ENCODE measurements at regions not wholly inside any gene's neighbourhood (a gene's known extent, or its start where the extent isn't known, plus 50 kb on each side); places are given as distances from the start of the nearest gene placed in this dataset.
"Not testable (repeated sequence)": the region's sequence is repeated elsewhere in the genome, so short reads cannot be mapped to it uniquely, and the experiment has no call there.

GRCh38 chr2:13515254-13515653, 798.5 kb downstream of the TRIB2 start:
- DNase-seq (ENCODE audit: low read depth in 1 of 2, low spot score in 1 of 2): no peak

DNA sequence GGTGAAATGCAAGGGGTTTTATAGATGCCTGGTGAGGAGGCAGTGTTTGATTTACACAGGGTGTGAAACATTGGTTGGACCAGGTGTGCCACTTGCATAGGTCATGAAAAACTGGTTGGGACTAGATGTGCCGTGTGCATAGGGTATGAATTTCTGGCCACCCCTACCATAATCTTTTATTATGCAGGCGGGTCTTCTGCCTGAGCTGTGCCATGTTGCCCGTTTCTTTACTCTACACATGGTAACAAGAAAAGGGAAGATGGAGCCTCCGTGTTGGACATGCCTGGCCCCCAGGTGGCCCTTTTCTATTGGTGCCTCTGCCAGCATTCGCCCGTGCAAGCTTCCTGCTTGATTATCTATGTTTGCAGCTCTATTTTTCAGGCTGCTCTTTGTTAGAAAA, 805.4 kb downstream of the TRIB2 start:
- no peak for DNase-seq (ENCODE audit: low read depth in 1 of 2, low spot score in 1 of 2)

GRCh38 chr2:13522917-13523821, 806.4 kb downstream of the TRIB2 start:
- no peak for DNase-seq (ENCODE audit: low read depth in 1 of 2, low spot score in 1 of 2)

- no peak for DNase-seq (ENCODE audit: low read depth in 1 of 2, low spot score in 1 of 2)
Observed at GRCh38 chr2:13524492-13524891, 807.8 kb downstream of the TRIB2 start.

DNA sequence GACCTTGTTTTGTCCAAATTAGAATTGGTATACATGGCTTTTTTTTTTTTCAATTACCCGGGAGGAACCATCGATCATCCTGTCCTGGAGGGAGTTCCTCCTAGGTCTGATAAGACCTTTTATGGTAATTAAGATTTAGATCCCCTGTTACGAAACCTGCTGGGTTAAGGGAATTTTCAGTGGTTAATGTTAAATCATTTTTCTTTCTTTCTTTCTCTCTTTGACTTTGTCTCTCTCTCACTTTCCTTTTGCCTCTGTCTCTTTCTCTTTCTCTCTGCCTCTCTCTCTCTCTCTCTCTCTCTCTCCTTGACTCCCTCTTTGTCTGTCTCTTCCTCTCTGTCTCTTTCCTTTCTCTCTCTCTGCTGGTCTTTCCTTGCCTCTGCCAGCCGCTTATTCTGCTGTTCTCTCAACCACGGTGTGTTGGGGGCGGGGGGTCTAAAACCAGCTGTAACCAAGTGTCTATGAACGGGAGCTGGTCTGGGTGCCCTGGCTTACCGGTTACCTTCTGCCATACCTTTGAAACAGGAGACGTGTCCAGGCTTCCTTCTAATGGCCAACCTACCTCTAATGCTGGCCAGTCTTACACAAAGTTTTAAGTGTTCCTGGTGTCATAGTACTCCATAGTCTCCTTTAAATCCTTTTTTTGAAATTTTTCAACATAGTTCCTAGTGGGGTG, 815.1 kb downstream of the TRIB2 start:
- DNase-seq (ENCODE audit: low read depth in 1 of 2, low spot score in 1 of 2): not testable (repeated sequence)

DNA sequence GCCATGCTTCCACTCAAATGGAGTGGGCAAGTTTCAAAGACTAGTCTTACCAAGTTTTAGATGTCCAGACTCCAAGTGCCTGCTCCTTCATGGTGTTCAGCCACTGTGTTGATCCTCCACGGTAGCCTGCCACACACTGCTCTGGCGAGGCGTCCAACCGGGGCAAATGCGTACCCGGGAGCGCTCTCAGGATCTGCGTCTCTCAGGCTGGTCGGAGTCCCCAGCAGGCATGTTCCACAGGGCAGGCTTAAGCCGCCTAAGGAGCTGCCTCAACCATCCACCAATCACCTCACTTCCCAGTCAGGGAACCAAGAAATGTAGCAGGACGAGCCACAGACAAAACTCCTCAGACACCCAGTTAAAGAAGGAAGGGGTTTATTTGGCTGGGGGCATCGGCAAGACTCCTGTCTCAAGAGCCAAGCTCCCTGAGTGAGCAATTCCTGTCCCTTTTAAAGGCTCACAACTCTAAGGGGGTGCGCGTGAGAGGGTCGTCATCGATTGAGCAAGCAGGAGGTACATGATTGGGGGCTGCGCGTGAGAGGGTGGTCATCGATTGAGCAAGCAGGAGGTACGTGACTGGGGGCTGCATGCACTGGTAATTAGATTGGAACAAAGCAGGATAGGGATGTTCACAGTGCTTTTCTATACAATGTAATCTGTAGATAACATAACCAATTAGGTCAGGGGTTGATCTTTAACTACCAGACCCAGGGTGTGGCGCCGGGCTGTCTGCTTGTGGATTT, 816.2 kb downstream of the TRIB2 start:
- not testable (repeated sequence) for DNase-seq (ENCODE audit: low read depth in 1 of 2, low spot score in 1 of 2)

- no peak for DNase-seq (ENCODE audit: low read depth in 1 of 2, low spot score in 1 of 2)
Observed at GRCh38 chr2:13533524-13533922, 816.8 kb downstream of the TRIB2 start.

- DNase-seq (ENCODE audit: low read depth in 1 of 2, low spot score in 1 of 2): no peak
Observed at GRCh38 chr2:13536941-13537340, 820.2 kb downstream of the TRIB2 start.

DNA sequence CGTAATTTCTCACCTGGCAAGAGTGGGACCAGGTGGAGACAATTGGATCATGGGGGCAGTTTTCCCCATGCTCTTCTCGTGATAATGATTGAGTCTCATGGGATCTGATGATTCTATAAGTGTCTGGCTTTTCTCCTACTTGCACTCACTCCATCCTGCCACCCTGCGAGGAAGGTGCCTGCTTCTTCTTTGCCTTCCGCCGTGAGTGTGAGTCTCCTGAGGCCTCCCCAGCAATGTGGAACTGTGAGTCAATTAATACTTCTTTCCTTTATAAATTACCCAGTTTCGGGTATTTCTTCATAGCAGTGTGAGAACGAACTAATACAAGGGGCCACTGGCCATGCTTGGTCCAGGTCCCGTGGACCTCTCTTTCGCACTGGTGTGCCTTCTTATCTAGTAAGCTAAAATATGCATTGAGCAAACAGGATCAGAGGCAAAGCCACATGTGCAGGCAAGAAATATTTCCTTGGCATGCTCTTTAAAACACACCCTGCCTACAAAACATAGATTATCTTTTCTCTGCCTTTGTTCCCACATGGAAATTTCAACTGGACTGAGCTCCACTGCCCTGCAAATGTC, 821.1 kb downstream of the TRIB2 start:
- DNase-seq (ENCODE audit: low read depth in 1 of 2, low spot score in 1 of 2): no peak

DNA sequence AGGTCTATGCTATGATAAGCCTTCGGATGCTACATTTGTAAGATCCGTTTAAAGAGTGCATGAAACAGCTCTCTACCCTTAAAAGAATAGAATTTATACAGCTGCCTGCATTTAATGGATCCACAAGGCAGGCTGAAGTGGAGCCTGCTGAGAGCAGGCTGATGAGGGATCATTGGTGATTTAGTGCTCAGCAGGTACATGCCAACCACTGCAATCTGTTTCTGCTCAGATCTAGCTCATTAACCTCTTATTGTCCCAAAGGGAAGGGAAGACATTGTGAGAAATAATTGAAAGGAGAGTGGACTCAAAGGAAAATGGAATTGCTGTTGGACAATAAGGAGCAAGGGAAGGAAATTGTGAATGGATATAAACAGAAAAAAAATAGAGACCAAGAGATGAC, 822.6 kb downstream of the TRIB2 start:
- DNase-seq (ENCODE audit: low read depth in 1 of 2, low spot score in 1 of 2): no peak

GRCh38 chr2:13542061-13542460, 825.3 kb downstream of the TRIB2 start:
- no peak for DNase-seq (ENCODE audit: low read depth in 1 of 2, low spot score in 1 of 2)

DNA sequence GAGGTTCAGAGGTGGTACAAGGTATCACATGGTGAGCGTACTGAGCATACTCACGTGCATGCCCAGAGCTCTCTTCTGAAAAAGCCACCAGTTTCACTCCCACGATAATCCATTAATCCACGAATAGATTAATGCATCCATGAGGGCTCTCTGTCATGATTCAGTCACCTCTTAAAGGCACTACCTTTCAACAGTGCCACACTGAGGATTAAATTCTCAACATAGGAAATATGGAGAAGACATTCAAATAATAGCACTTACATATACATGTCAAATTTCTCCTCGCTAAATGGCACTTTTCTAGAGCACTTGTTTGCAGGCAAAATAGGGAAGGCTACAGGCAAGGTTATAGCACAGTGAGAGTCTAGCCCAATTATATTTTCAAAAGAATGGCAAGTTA, 825.9 kb downstream of the TRIB2 start:
- DNase-seq (ENCODE audit: low read depth in 1 of 2, low spot score in 1 of 2): no peak

DNA sequence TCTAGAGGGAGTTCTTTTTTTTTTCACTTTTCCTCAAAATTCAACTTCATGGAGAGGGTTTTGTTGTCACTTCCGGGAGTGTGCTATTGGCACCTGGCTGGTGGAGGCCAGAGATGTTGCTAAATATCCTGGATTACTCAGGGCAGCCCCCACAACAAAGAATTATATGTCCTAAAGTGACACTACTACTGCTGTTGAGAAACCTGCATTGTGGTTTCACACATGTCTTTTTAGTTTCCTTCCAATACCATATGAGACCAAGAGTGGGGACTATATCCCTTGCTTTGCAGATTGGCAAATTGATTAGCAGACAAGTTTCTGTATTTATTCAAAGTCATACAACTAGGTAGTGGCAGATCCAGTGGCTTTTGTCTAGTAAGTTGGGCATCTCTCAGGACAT, 826.8 kb downstream of the TRIB2 start:
- DNase-seq (ENCODE audit: low read depth in 1 of 2, low spot score in 1 of 2): no peak

DNA sequence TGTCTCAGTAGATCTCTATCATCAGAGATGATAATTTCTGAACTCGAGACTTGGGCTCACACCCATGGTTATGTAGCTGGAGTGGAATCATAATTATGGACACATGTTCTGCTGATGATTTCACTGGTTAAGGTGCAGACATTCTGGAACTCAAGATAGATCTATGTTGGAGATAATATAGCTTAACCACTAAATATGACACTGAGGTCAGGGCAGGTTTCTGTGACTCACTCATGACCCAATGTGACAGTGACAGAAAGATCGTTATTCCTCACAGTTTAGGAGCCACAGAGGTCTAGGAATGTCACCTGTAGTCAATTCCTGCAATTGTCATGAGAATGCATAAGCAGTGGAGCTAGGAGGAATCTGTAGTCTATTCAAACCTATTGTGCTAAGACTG, 828.6 kb downstream of the TRIB2 start:
- no peak for DNase-seq (ENCODE audit: low read depth in 1 of 2, low spot score in 1 of 2)

DNA sequence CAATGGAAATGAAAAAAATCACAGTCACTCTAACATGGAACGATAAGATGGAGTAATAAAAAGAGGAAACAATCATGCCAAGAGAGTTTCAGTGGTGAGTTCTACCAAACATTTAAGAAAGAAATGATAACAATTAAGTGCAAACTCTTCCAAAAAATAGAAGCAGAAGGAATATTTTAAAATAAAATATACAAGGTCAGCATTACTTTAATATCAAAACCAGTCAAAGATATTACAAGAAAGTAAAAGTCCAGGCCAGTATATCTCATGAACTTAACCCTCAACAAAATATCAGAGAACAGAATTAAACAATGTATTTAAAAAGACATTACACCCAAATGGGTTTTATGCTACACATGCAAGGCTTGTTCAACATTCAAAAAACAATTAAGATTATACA, 829.4 kb downstream of the TRIB2 start:
- no peak for DNase-seq (ENCODE audit: low read depth in 1 of 2, low spot score in 1 of 2)

GRCh38 chr2:13550285-13551231, 833.8 kb downstream of the TRIB2 start:
- DNase-seq (ENCODE audit: low read depth in 1 of 2, low spot score in 1 of 2): no peak

DNA sequence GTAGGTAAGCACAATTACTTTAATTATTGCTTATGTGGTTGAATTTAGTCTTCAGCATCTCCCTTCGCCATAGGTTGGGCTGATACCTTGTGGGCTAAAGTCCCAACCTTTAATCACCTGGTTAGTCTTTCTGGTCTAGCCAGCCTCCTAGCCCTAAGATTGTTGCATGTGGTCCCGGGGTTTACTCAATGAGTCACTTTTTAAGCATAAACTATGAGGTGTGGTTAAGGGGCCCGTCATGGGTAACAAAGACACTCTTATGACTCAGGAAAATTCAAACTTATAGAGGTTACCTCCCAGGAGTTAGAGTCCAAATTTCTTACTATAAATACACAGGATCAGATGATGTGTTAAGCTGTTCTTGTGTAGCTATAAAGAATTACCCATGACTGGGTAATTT, 841.6 kb downstream of the TRIB2 start:
- no peak for DNase-seq (ENCODE audit: low read depth in 1 of 2, low spot score in 1 of 2)

DNA sequence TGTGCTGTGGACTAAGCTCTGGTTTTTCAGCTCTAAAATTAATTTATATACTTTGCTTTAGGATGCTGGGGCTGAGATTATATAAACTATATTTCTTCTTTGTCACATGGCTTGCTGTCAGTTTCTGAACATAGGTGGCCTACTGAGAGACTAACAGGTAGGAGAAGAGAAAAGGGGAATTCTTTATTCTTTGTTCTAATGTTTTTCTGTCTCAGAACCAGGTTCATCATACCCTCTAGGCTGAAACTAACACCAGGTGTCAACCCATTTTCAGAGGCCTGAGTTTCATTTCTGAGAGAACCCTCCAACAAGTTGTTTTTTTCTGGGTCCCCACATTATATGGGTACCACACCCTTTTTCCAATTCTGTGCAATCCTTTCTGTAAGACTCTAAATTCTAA, 843.6 kb downstream of the TRIB2 start:
- no peak for DNase-seq (ENCODE audit: low read depth in 1 of 2, low spot score in 1 of 2)

DNA sequence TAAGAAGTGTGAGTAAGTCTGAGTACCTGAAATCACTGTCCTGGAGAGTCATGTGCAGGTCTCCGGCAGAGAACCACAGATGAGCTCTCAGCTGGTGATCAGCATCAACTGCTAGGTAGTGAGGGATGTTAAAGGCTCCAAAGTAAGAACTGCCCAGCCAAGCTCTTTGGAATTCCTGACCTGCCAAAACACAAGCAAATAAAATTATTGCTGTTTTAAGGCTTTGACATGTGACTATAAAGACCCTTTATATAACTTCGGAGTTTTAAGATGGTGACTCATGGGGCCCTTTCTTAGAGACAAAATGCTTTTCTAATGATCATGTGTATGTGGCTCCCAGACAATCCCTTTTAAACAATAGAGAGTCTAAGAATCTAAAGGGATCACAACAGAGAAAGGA, 855.7 kb downstream of the TRIB2 start:
- DNase-seq (ENCODE audit: low read depth in 1 of 2, low spot score in 1 of 2): no peak

GRCh38 chr2:13574831-13575230, 858.1 kb downstream of the TRIB2 start:
- no peak for DNase-seq (ENCODE audit: low read depth in 1 of 2, low spot score in 1 of 2)

All from stimulated activated CD4-positive, alpha-beta T cell treated with anti-CD3 and anti-CD28 coated beads, Interleukin-15, amount 100 ng/mL, for 1 hour (primary cell).